Activated CD8-positive, alpha-beta T cell treated with anti-CD3 and anti-CD28 coated beads for 36 hours (primary cell): ENCODE measurements at regions not wholly inside any gene's neighbourhood (a gene's known extent, or its start where the extent isn't known, plus 50 kb on each side); places are given as distances from the start of the nearest gene placed in this dataset.

Experiments used
- ATAC-seq: fragments of 200-7000 bp; cut with Tn5 transposase; one replicate; pipeline ENCODE4 v1.10.0; 2021; ENCODE audit warnings: mild to moderate bottlenecking, moderate library complexity
- CTCF ChIA-PET: fragments of 350-600 bp; sonication (Branson Sonifier 250); formaldehyde crosslinking; loops from one replicate; lab custom pipeline; 2021; ENCODE audit warnings: antibody characterized with exemption; lab: Charles Lee
- POLR2A ChIA-PET: fragments of 350-600 bp; sonication (Branson Sonifier 250); formaldehyde crosslinking; loops from one replicate; lab custom pipeline; 2021; ENCODE audit warnings: antibody characterized with exemption; lab: Charles Lee
- DNase-seq: peaks from one replicate; pipeline ENCODE4 v3.0.0-alpha.2; 2020
- H3K27ac Mint-ChIP-seq: one replicate; pipeline ENCODE4 v1.8.0; 2021; ENCODE audit warnings: mild to moderate bottlenecking, mixed read lengths
- H3K27me3 Mint-ChIP-seq: one replicate; pipeline ENCODE4 v1.8.0; 2021; ENCODE audit warnings: mixed read lengths
- H3K36me3 Mint-ChIP-seq: one replicate; pipeline ENCODE4 v1.8.0; 2021; ENCODE audit warnings: low read depth, mixed read lengths
- H3K4me1 Mint-ChIP-seq: one replicate; pipeline ENCODE4 v1.8.0; 2021; ENCODE audit warnings: low read depth, mixed read lengths
- H3K4me3 Mint-ChIP-seq: one replicate; pipeline ENCODE4 v1.8.0; 2021; ENCODE audit warnings: mild to moderate bottlenecking, moderate library complexity, mixed read lengths
- H3K9me3 Mint-ChIP-seq: one replicate; pipeline ENCODE4 v1.8.0; 2021; ENCODE audit warnings: mixed read lengths
- intact Hi-C: fragments of 100-400 bp; cut with micrococcal nuclease; formaldehyde crosslinking; loops from one replicate; pipeline ENCODE4 v1.10.0; 2022
- TF ChIP-seq, protein P1 (sequence below): fragments of 200-600 bp; IDR thresholded peaks from one replicate; pipeline ENCODE4 v1.8.0; 2022; ENCODE audit warnings: antibody characterized with exemption, mild to moderate bottlenecking

DNA sequence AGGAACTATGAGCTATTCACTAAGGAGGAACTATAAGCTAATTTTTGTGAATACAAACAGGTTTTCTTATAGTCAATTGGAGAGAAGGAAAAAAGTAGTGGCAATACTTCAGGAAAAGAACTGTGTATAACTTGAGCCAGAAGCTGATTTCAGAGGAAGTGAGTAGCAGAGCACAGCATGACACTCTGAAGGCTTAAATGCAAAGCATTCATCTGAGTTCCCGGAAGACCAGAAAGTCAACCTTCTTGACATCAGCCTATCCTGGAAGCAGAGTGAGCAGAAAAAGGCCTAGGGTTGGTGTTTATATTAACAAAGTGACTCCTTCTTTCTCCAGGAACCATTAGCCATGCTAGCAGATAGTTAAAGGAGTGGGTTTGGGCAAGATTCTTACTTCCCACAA, 545.2 kb downstream of the MRPL39 start:
- no peaks in the 10 kb centered on the region for H3K27me3 Mint-ChIP-seq
- H3K27ac Mint-ChIP-seq = no peak overlapping the region
- TF ChIP-seq, protein P1, sequence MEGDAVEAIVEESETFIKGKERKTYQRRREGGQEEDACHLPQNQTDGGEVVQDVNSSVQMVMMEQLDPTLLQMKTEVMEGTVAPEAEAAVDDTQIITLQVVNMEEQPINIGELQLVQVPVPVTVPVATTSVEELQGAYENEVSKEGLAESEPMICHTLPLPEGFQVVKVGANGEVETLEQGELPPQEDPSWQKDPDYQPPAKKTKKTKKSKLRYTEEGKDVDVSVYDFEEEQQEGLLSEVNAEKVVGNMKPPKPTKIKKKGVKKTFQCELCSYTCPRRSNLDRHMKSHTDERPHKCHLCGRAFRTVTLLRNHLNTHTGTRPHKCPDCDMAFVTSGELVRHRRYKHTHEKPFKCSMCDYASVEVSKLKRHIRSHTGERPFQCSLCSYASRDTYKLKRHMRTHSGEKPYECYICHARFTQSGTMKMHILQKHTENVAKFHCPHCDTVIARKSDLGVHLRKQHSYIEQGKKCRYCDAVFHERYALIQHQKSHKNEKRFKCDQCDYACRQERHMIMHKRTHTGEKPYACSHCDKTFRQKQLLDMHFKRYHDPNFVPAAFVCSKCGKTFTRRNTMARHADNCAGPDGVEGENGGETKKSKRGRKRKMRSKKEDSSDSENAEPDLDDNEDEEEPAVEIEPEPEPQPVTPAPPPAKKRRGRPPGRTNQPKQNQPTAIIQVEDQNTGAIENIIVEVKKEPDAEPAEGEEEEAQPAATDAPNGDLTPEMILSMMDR = no peak
- H3K4me3 Mint-ChIP-seq = no peak overlapping the region
- ATAC-seq (no peak), DNase-seq (no peak)
- no peaks in the 10 kb centered on the region for H3K4me1 Mint-ChIP-seq
- ChIA-PET POLR2A (no interaction called here), CTCF (no interaction called here)
- H3K36me3 Mint-ChIP-seq = no peaks in the 10 kb centered on the region
- no peaks in the 10 kb centered on the region for H3K9me3 Mint-ChIP-seq
- intact Hi-C loops = no loop called here

DNA sequence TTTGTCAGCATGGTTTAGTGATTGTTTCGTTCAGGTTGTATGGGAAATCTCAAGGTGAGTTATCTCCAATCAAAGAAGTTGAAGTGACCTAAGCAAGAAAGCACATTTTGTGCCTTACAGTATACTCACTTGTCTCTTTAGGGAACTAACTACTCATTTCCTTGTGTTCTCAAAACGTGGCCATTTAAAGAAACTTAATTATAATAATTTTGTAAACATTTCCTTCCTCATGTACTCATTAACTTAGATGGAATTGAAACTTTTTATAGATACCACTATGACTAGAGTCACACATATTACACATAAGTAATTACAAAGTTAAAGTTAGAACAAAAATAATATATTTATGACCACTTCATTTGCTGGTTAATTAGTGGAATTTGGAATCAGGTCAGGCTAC, 552.6 kb downstream of the MRPL39 start:
- intact Hi-C loops = no loop called here
- Mint-ChIP-seq H3K27me3 (no peaks in the 10 kb centered on the region), H3K4me1 (no peaks in the 10 kb centered on the region), H3K4me3 (no peak overlapping the region), H3K9me3 (peaks cover 4% of the 10 kb centered on the region), H3K27ac (no peak overlapping the region), H3K36me3 (no peaks in the 10 kb centered on the region)
- TF ChIP-seq, protein P1 = no peak
- ATAC-seq = no peak
- ChIA-PET CTCF (interaction anchor here (0.6 to 1.3 kb wide), 2 partner anchors 24 to 1009 kb away, joined by 3 to 4 read pairs; no protein-coding TSS in a partner anchor), POLR2A (no interaction called here)
- DNase-seq = no peak

DNA sequence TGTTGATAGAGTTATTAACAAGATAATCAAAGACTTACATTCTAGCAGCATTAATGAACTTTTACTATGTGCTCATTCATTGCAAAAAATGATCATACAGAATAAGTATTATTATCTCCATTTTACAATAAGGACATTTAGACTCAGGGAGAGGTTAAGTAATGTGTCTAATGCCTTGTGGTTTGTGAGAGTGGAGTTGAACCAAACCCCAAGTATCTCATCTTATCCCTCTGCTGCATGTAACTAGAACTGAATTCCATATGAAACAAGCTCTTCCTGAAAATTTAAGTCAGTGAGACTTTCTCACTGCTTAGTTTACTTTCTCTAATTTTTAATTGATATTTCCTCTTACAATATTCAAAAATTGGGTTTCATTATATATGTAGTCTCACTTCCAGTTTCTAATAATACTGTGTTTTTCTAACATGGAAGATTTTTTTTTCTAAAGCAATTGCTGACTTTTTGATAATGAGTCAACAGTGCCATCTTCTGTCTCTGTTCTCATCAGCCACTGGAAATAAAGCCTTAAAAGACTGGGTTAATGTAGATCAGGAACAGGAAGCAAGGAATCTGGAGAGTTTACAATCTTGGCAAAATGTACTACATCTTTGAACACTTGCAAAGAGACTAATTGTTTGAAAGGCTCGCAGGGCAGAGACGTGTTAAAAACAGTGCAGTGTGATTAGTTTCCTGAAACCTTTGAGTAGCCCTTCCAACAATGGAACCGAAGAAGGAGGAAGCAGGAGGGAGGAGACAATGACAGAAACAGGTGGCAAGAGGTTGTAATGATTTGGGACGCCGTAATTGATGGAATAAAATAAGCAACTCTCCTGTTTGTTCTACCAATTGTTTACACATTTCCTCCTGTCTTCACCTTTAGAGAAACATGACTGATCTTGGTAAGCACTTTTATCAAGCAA, 567.6 kb downstream of the MRPL39 start:
- no peak overlapping the region for H3K27ac Mint-ChIP-seq
- no peak overlapping the region for H3K4me3 Mint-ChIP-seq
- no peaks in the 10 kb centered on the region for H3K27me3 Mint-ChIP-seq
- intact Hi-C loops = no loop called here
- TF ChIP-seq, protein P1 = no peak
- no peaks in the 10 kb centered on the region for H3K9me3 Mint-ChIP-seq
- no peaks in the 10 kb centered on the region for H3K36me3 Mint-ChIP-seq
- ChIA-PET CTCF (interaction anchor here (0.7 kb wide), 1 partner anchor 656 kb away, joined by 3 read pairs; no protein-coding TSS in a partner anchor), POLR2A (no interaction called here)
- ATAC-seq (no peak), DNase-seq (no peak)
- no peaks in the 10 kb centered on the region for H3K4me1 Mint-ChIP-seq

DNA sequence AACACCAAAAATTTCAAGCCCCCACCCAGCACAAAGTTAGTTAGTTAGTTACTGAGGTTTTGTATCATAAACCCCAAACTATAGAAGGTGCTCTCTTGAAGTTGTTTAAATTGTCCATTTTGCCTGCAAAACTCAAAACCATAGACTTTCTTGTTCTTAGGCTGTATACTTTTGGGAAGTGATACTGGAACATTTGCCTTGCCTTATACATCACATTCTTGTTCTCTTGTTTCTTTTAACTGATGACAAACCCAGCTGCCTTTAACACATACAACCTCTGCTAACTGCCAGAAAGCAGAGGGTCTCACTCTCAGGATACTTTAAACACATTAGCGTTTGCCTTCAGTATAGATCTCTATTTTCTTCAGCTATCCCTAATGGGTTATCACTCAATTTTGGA, 570.5 kb downstream of the MRPL39 start:
- H3K4me3 Mint-ChIP-seq = no peak overlapping the region
- POLR2A ChIA-PET = no interaction called here
- H3K9me3 Mint-ChIP-seq = no peaks in the 10 kb centered on the region
- DNase-seq (no peak), ATAC-seq (no peak)
- CTCF ChIA-PET = interaction anchor here (0.9 kb wide), 1 partner anchor 17 kb away, joined by 3 read pairs; no protein-coding TSS in a partner anchor
- H3K27me3 Mint-ChIP-seq = no peaks in the 10 kb centered on the region
- intact Hi-C loops = no loop called here
- TF ChIP-seq, protein P1 = no peak
- H3K36me3 Mint-ChIP-seq = no peaks in the 10 kb centered on the region
- H3K4me1 Mint-ChIP-seq = no peaks in the 10 kb centered on the region
- H3K27ac Mint-ChIP-seq = no peak overlapping the region

DNA sequence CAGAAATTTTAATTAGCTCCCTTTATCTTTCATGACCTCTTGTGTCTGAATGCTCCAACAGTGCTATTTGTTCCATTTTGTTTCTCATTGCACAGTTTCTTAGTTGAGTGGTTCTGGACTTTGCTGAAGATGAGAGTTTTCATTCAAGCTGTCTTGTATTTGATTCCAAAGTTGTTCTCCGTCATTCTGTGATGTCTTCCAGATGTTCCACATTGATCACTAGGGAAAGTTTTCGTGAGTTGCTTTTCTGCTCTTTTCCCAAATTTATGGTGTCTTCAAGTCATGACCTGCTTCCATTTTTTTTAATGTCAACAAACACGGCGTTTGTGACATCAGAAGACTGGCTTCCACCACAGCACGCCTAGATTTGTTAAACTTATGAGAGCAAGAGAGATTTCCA, 575.5 kb downstream of the MRPL39 start:
- no peak for ATAC-seq
- ChIA-PET POLR2A (no interaction called here), CTCF (no interaction called here)
- no peak for DNase-seq
- TF ChIP-seq, protein P1 = no peak
- peaks cover 1% of the 10 kb centered on the region for H3K9me3 Mint-ChIP-seq
- intact Hi-C loops = no loop called here
- H3K36me3 Mint-ChIP-seq = no peaks in the 10 kb centered on the region
- H3K27me3 Mint-ChIP-seq = no peaks in the 10 kb centered on the region
- H3K4me1 Mint-ChIP-seq = no peaks in the 10 kb centered on the region
- H3K27ac Mint-ChIP-seq = no peak overlapping the region
- no peak overlapping the region for H3K4me3 Mint-ChIP-seq
